ENCODE measurements at regions not wholly inside any gene's neighbourhood (a gene's known extent, or its start where the extent isn't known, plus 50 kb on each side); places are given as distances from the start of the nearest gene placed in this dataset.

DNA sequence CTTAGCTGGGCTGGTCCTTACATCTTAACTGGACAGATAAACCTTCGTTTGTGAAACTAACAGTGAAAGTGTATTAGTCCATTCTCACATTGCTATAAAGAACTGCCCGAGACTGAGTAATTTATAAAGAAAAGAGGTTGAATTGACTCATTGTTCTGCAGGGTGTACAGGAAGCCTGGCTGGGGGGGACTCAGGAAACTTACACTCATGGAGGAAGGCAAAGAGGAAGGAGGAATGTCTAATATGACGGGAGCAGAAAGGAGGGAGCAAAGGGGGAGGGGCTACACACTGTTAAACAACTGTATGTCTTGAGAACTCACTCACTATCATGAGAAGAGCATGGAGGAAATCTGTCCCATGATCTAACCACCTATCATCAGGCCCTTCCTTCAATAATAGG lies 1566.5 kb upstream of the PCDH7 start:
- Histone ChIP-seq H3K4me3 (ENCODE audit: insufficient read depth, low read length) (no peak overlapping the region), H4K20me1 (ENCODE audit: insufficient read depth, low read length) (no peaks in the 10 kb centered on the region), H3K79me2 (ENCODE audit: insufficient read depth, low read length) (no peaks in the 10 kb centered on the region), H3K4me1 (ENCODE audit: insufficient read depth, low read length) (no peaks in the 10 kb centered on the region), H3K9me3 (ENCODE audit: low read depth, low read length) (no peaks in the 10 kb centered on the region), H3K27ac (ENCODE audit: low read depth, low read length) (no peak overlapping the region), H2AFZ (ENCODE audit: low read length) (no peak overlapping the region), H3K27me3 (ENCODE audit: insufficient read depth, low read length) (no peaks in the 10 kb centered on the region), H3K36me3 (ENCODE audit: insufficient read depth, low read length) (no peaks in the 10 kb centered on the region), H3K4me2 (ENCODE audit: insufficient read depth, low read length) (no peak overlapping the region)
- TF ChIP-seq, protein P1, sequence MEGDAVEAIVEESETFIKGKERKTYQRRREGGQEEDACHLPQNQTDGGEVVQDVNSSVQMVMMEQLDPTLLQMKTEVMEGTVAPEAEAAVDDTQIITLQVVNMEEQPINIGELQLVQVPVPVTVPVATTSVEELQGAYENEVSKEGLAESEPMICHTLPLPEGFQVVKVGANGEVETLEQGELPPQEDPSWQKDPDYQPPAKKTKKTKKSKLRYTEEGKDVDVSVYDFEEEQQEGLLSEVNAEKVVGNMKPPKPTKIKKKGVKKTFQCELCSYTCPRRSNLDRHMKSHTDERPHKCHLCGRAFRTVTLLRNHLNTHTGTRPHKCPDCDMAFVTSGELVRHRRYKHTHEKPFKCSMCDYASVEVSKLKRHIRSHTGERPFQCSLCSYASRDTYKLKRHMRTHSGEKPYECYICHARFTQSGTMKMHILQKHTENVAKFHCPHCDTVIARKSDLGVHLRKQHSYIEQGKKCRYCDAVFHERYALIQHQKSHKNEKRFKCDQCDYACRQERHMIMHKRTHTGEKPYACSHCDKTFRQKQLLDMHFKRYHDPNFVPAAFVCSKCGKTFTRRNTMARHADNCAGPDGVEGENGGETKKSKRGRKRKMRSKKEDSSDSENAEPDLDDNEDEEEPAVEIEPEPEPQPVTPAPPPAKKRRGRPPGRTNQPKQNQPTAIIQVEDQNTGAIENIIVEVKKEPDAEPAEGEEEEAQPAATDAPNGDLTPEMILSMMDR (IDR thresholded peaks at IDR 0.05; ENCODE audit: extremely low read depth, low read depth, low read length): no peak
- DNase-seq (ENCODE audit: insufficient read length, low spot score, missing footprints): no peak

DNA sequence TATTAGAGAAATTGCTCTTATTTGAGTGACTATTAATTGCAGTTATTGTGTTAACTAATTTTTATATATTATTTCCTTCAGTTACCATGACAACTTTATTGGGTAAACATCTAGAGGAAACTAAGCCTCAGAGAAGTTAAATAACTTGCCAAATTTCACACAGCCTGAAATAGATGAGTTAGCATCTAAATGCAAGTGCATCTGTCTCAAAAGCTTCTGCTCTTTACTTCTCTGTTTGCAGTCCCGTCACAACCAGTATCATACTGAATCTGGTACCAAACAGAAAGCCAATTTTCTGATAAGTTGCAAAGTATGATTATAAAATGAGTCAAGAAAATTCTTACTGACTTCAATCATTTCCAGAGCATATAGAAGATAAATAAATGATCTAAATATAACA lies 1544.9 kb upstream of the PCDH7 start:
- TF ChIP-seq, protein P1 (IDR thresholded peaks at IDR 0.05; ENCODE audit: extremely low read depth, low read depth, low read length): no peak
- Histone ChIP-seq H3K27ac (ENCODE audit: low read depth, low read length) (no peak overlapping the region), H3K4me1 (ENCODE audit: insufficient read depth, low read length) (no peaks in the 10 kb centered on the region)

DNA sequence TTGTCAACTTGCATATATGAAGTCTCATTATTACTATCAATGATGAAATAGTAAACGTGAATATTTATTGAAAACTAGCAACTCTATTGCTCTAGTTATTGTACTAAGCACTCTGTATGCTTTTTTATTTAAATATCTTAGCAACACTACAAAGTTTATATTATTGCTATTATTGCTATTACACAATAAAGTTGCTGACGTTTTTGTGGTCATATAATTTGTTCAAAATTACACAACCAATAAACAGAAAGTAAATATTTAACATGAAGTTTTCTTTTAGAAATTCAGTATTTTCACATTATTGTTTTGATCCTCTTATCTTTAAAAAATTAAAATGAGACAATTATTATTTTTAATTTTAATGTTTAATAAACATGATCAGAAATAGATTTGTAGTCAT lies 1521.1 kb upstream of the PCDH7 start:
- no peaks in the 10 kb centered on the region for H3K27me3 ChIP-seq (ENCODE audit: insufficient read depth, low read length)
- H3K27ac ChIP-seq (ENCODE audit: low read depth, low read length): no peak overlapping the region
- TF ChIP-seq, protein P1 (IDR thresholded peaks at IDR 0.05; ENCODE audit: extremely low read depth, low read depth, low read length): no peak
- no peak overlapping the region for H3K4me2 ChIP-seq (ENCODE audit: insufficient read depth, low read length)
- no peak for DNase-seq (ENCODE audit: insufficient read length, low spot score, missing footprints)
- no peaks in the 10 kb centered on the region for H3K79me2 ChIP-seq (ENCODE audit: insufficient read depth, low read length)
- H2AFZ ChIP-seq (ENCODE audit: low read length): no peak overlapping the region
- no peak overlapping the region for H3K4me3 ChIP-seq (ENCODE audit: insufficient read depth, low read length)
- H3K4me1 ChIP-seq (ENCODE audit: insufficient read depth, low read length): no peaks in the 10 kb centered on the region
- no peaks in the 10 kb centered on the region for H3K36me3 ChIP-seq (ENCODE audit: insufficient read depth, low read length)
- no peaks in the 10 kb centered on the region for H4K20me1 ChIP-seq (ENCODE audit: insufficient read depth, low read length)
- no peaks in the 10 kb centered on the region for H3K9me3 ChIP-seq (ENCODE audit: low read depth, low read length)

More for the DNA sequence above, 1544.9 kb upstream of the PCDH7 start:
- no peak overlapping the region for H3K4me2 ChIP-seq (ENCODE audit: insufficient read depth, low read length)
- H3K36me3 ChIP-seq (ENCODE audit: insufficient read depth, low read length): no peaks in the 10 kb centered on the region
- no peaks in the 10 kb centered on the region for H4K20me1 ChIP-seq (ENCODE audit: insufficient read depth, low read length)
- H2AFZ ChIP-seq (ENCODE audit: low read length): no peak overlapping the region
- no peak overlapping the region for H3K4me3 ChIP-seq (ENCODE audit: insufficient read depth, low read length)
- H3K27me3 ChIP-seq (ENCODE audit: insufficient read depth, low read length): no peaks in the 10 kb centered on the region
- no peaks in the 10 kb centered on the region for H3K79me2 ChIP-seq (ENCODE audit: insufficient read depth, low read length)
- H3K9me3 ChIP-seq (ENCODE audit: low read depth, low read length): no peaks in the 10 kb centered on the region
- DNase-seq (ENCODE audit: insufficient read length, low spot score, missing footprints): no peak

DNA sequence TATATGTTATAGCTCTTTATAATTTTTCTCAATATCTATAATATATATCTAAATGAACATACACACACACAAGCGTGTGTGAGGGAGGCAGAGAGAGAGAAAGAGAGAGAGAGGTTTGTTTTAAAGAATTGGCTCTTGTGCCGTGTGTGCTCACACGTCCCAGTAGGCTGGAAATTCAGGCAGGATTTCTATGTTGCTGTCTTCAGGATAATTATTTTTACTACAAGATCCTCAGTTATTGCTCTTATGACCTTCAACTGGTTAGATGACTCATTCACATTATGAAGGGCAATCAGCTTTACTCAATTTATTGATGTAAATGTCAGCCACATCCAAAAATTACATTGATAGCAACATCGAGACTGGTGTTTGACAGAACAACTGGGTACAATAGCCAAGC lies 1520.7 kb upstream of the PCDH7 start:
- Histone ChIP-seq H3K36me3 (ENCODE audit: insufficient read depth, low read length) (no peaks in the 10 kb centered on the region), H3K27ac (ENCODE audit: low read depth, low read length) (no peak overlapping the region), H3K9me3 (ENCODE audit: low read depth, low read length) (no peaks in the 10 kb centered on the region), H3K27me3 (ENCODE audit: insufficient read depth, low read length) (no peaks in the 10 kb centered on the region), H3K4me1 (ENCODE audit: insufficient read depth, low read length) (no peaks in the 10 kb centered on the region), H3K79me2 (ENCODE audit: insufficient read depth, low read length) (no peaks in the 10 kb centered on the region), H3K4me2 (ENCODE audit: insufficient read depth, low read length) (no peak overlapping the region), H3K4me3 (ENCODE audit: insufficient read depth, low read length) (no peak overlapping the region), H4K20me1 (ENCODE audit: insufficient read depth, low read length) (no peaks in the 10 kb centered on the region), H2AFZ (ENCODE audit: low read length) (no peak overlapping the region)
- no peak for DNase-seq (ENCODE audit: insufficient read length, low spot score, missing footprints)
- TF ChIP-seq, protein P1 (IDR thresholded peaks at IDR 0.05; ENCODE audit: extremely low read depth, low read depth, low read length): no peak
